ENCODE measurements at regions not wholly inside any gene's neighbourhood (a gene's known extent, or its start where the extent isn't known, plus 50 kb on each side); places are given as distances from the start of the nearest gene placed in this dataset.

DNA sequence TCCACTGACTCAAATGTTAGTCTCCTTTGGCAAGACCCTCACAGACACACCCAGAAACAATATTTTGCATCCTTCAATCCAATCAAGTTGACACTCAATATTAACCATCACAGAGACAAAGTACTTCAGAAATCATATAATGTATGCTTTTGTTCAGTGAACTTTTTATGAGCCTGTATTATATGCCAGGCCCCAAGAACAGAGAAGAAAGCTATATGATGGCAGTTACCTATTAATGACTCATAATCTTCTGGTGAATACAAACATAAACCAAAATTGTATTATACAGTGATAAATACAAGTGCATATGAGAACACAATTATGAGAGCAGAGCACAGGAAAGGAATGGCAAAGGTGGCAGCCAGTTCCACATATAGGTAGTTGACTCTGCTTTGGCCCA, 852.0 kb upstream of the EPHA5 start:
- no peak for DNase-seq
- TF ChIP-seq, protein P1, sequence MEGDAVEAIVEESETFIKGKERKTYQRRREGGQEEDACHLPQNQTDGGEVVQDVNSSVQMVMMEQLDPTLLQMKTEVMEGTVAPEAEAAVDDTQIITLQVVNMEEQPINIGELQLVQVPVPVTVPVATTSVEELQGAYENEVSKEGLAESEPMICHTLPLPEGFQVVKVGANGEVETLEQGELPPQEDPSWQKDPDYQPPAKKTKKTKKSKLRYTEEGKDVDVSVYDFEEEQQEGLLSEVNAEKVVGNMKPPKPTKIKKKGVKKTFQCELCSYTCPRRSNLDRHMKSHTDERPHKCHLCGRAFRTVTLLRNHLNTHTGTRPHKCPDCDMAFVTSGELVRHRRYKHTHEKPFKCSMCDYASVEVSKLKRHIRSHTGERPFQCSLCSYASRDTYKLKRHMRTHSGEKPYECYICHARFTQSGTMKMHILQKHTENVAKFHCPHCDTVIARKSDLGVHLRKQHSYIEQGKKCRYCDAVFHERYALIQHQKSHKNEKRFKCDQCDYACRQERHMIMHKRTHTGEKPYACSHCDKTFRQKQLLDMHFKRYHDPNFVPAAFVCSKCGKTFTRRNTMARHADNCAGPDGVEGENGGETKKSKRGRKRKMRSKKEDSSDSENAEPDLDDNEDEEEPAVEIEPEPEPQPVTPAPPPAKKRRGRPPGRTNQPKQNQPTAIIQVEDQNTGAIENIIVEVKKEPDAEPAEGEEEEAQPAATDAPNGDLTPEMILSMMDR (IDR thresholded peaks at IDR 0.05), result no peak
- Histone ChIP-seq H3K4me3 (no peak overlapping the region), H3K36me3 (no peaks in the 10 kb centered on the region), H3K9me3 (peaks cover 0 to 16% (median 0%) of the 10 kb centered on the region in 11 donors), H3K4me1 (no peaks in the 10 kb centered on the region), H3K27me3 (no peaks in the 10 kb centered on the region), H3K27ac (no peak overlapping the region)
- no peak for ATAC-seq
- intact Hi-C loops (cut with DNase I), result no loop called here

- Histone ChIP-seq H3K27ac (no peak overlapping the region), H3K4me1 (no peaks in the 10 kb centered on the region), H3K36me3 (no peaks in the 10 kb centered on the region), H3K9me3 (peaks cover 0 to 11% (median 3%) of the 10 kb centered on the region in 11 donors), H3K27me3 (no peaks in the 10 kb centered on the region), H3K4me3 (no peak overlapping the region)
- TF ChIP-seq, protein P1 (IDR thresholded peaks at IDR 0.05), result no peak
- no peak for DNase-seq
- 50 to 59% methylated on average over 2 of the region's 2 CpGs for WGBS, 2 donors
- no peak for ATAC-seq
- intact Hi-C loops (cut with DNase I), result no loop called here
Observed at GRCh38 chr4:66516940-66517339, 846.7 kb upstream of the EPHA5 start.

DNA sequence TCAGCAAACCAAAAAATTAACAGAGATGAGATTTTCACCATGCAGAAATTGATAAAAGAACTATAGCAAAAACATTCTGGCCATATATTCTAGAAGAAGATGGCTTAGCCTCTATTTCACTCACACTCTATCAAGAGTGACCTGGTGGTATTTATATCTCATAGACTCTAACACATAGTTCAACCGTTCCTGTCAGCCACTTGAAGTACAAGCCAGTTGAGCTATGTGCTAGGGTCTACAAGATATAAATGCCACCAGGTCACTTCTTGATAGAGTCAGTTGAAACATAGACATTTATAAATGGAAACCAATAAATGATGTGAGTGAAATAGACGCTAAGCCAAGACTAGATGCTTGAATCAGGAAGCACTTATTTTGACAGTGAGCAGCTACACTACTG, 836.7 kb upstream of the EPHA5 start:
- H3K4me1 ChIP-seq, result no peaks in the 10 kb centered on the region
- no peak overlapping the region for H3K27ac ChIP-seq
- no peaks in the 10 kb centered on the region for H3K36me3 ChIP-seq
- DNase-seq, result no peak
- no peak overlapping the region for H3K4me3 ChIP-seq
- TF ChIP-seq, protein P1 (IDR thresholded peaks at IDR 0.05), result no peak
- WGBS, 2 donors, result 36 to 51% methylated on average over 2 of the region's 2 CpGs
- H3K9me3 ChIP-seq, result peaks cover 0 to 12% (median under 1%) of the 10 kb centered on the region in 11 donors
- intact Hi-C loops (cut with DNase I), result no loop called here
- H3K27me3 ChIP-seq, result no peaks in the 10 kb centered on the region
- ATAC-seq, result no peak

- ATAC-seq, result no peak
- no peaks in the 10 kb centered on the region for H3K4me1 ChIP-seq
- intact Hi-C loops (cut with DNase I), result no loop called here
- H3K27me3 ChIP-seq, result no peaks in the 10 kb centered on the region
- 85 to 93% methylated on average over 3 of the region's 3 CpGs for WGBS, 2 donors
- H3K4me3 ChIP-seq, result no peak overlapping the region
- TF ChIP-seq, protein P1 (IDR thresholded peaks at IDR 0.05), result no peak
- DNase-seq, result no peak
- H3K9me3 ChIP-seq, result peaks cover 0 to 5% (median 0%) of the 10 kb centered on the region in 11 donors
- H3K27ac ChIP-seq, result no peak overlapping the region
- H3K36me3 ChIP-seq, result no peaks in the 10 kb centered on the region
Observed at GRCh38 chr4:66501997-66502396, 831.7 kb upstream of the EPHA5 start.

All from heart right ventricle (tissue), 16 donors.